C4-2B (cell line): ENCODE measurements at regions not wholly inside any gene's neighbourhood (a gene's known extent, or its start where the extent isn't known, plus 50 kb on each side); places are given as distances from the start of the nearest gene placed in this dataset.

Experiments used
- CTCF ChIP-seq: fragments of 450-650 bp; conservative IDR thresholded peaks from 2 replicates; pipeline ENCODE4 v1.5.1; 2017; ENCODE audit warnings: mild to moderate bottlenecking
- ZFX ChIP-seq: fragments of 450-650 bp; IDR thresholded peaks from 2 replicates; pipeline ENCODE4 v1.6.1; 2017

- TF ChIP-seq CTCF (no peak), ZFX (no peak)
Observed at GRCh38 chr5:126210955-126211354, 212.3 kb upstream of the GRAMD2B start.
